Gastrocnemius medialis (tissue), 4 donors: ENCODE measurements at regions not wholly inside any gene's neighbourhood (a gene's known extent, or its start where the extent isn't known, plus 50 kb on each side); places are given as distances from the start of the nearest gene placed in this dataset.
"Not testable (repeated sequence)": the region's sequence is repeated elsewhere in the genome, so short reads cannot be mapped to it uniquely, and the experiment has no call there.

Experiments used
- ATAC-seq, 2 donors: fragments of 150-250 bp; one replicate each; pipeline ENCODE4 v1.9.1; 2016
- DNase-seq, 2 donors: peaks; one replicate each; pipeline ENCODE4 v3.0.0-alpha.2; 2019
- H3K27ac ChIP-seq, 4 donors: fragments of 200-600 bp; sonication (generic); 1 replicate in 1 of 4; 2 replicates in 3 of 4; pipeline ENCODE4 v1.5.1; 2016 to 2018; ENCODE audit warnings: mild to moderate bottlenecking in 2 of 4, moderate library complexity in 1 of 4
- H3K27me3 ChIP-seq, 3 donors: fragments of 200-600 bp; sonication (generic) in 2 of 3; 1 replicate in 1 of 3; 2 replicates in 2 of 3; pipeline versions ENCODE4 v1.5.1 to v1.6.0; 2016 to 2019; ENCODE audit warnings: mild to moderate bottlenecking in 1 of 3, moderate library complexity in 1 of 3
- H3K36me3 ChIP-seq, 2 donors: fragments of 200-600 bp; sonication (generic) in 1 of 2; one replicate each; pipeline ENCODE4 v1.5.1; 2017 to 2018
- H3K4me1 ChIP-seq, 2 donors: fragments of 200-600 bp; sonication (generic) in 1 of 2; one replicate each; pipeline ENCODE4 v1.5.1; 2016 to 2017; ENCODE audit warnings: mild to moderate bottlenecking in 2 of 2
- H3K4me3 ChIP-seq, 4 donors: fragments of 200-600 bp; sonication (generic) in 3 of 4; 1 replicate in 1 of 4; 2 replicates in 3 of 4; pipeline ENCODE4 v1.5.1; 2016 to 2019; ENCODE audit warnings: mild to moderate bottlenecking in 2 of 4
- H3K9me3 ChIP-seq, 3 donors: fragments of 200-600 bp; sonication (generic) in 2 of 3; 1 replicate in 1 of 3; 2 replicates in 2 of 3; pipeline ENCODE4 v1.5.1; 2016 to 2019
- CTCF ChIP-seq, 5 experiments: fragments of 450-650 bp in 3 of 5; fragments of 200-600 bp in 2 of 5; sonication (generic) in 2 of 5; IDR thresholded peaks in 4 of 5; conservative IDR thresholded peaks in 1 of 5; 1 replicate in 4 of 5; 2 replicates in 1 of 5; pipeline ENCODE4 v1.5.1; 2016 to 2019; ENCODE audit warnings: antibody characterized with exemption in 5 of 5, mild to moderate bottlenecking in 3 of 5, moderate library complexity in 3 of 5
- POLR2A ChIP-seq, 2 donors: fragments of 450-650 bp; IDR thresholded peaks; one replicate each; pipeline ENCODE4 v1.6.1; 2017; ENCODE audit warnings: antibody characterized with exemption in 2 of 2, mild to moderate bottlenecking in 2 of 2, moderate library complexity in 2 of 2
- in situ Hi-C, 4 donors: fragments of 200-750 bp; cut with MboI; loops; one replicate each; pipeline versions ENCODE4 v1.15.0 to v1.8.0; 2017; ENCODE audit warnings: low sequenced_read_pairs in 4 of 4
- intact Hi-C: fragments of 100-400 bp; cut with DNase I; formaldehyde crosslinking; loops from one replicate; pipeline ENCODE4 v1.15.1; 2023; ENCODE audit warnings: low total_unique reads

- Histone ChIP-seq H3K4me3 (no peak overlapping the region), H3K36me3 (no peaks in the 10 kb centered on the region), H3K27me3 (no peaks in the 10 kb centered on the region), H3K27ac (no peak overlapping the region), H3K9me3 (no peaks in the 10 kb centered on the region), H3K4me1 (no peaks in the 10 kb centered on the region)
- TF ChIP-seq POLR2A (IDR thresholded peaks at IDR 0.05) (no peak), CTCF (IDR thresholded peaks at IDR 0.05 in 4 of 5, conservative IDR thresholded peaks at IDR 0.05 in 1 of 5) (no peak)
- no peak for ATAC-seq
- in situ Hi-C loops, result loop anchor here in 1 of 4 donors (25.0 kb wide), 1 partner anchor 379 kb away; no protein-coding TSS in a partner anchor
- intact Hi-C loops, result no loop called here
- no peak for DNase-seq
Measured at GRCh38 chr1:233815865-233816264, 88.6 kb upstream of the SLC35F3 start.

- Histone ChIP-seq H3K9me3 (no peaks in the 10 kb centered on the region), H3K4me3 (no peak overlapping the region), H3K4me1 (no peaks in the 10 kb centered on the region), H3K27me3 (no peaks in the 10 kb centered on the region), H3K36me3 (no peaks in the 10 kb centered on the region), H3K27ac (no peak overlapping the region)
- intact Hi-C loops, result no loop called here
- in situ Hi-C loops, result loop anchor here in 1 of 4 donors (25.0 kb wide), 1 partner anchor 379 kb away; no protein-coding TSS in a partner anchor
- DNase-seq (no peak), ATAC-seq (no peak)
- no peak for TF ChIP-seq CTCF (IDR thresholded peaks at IDR 0.05 in 4 of 5, conservative IDR thresholded peaks at IDR 0.05 in 1 of 5)
- TF ChIP-seq POLR2A (IDR thresholded peaks at IDR 0.05), result no peak
Measured at GRCh38 chr1:233816348-233816747, 88.1 kb upstream of the SLC35F3 start.

GRCh38 chr1:233819042-233819441 is 85.4 kb upstream of the SLC35F3 start:
- H3K27ac ChIP-seq, result no peak overlapping the region
- in situ Hi-C loops (loop anchor here in 1 of 4 donors (25.0 kb wide), 1 partner anchor 382 kb away; no protein-coding TSS in a partner anchor), intact Hi-C loops (no loop called here)
- no peaks in the 10 kb centered on the region for H3K9me3 ChIP-seq
- no peaks in the 10 kb centered on the region for H3K27me3 ChIP-seq
- no peaks in the 10 kb centered on the region for H3K4me1 ChIP-seq
- ATAC-seq (no peak), DNase-seq (no peak)
- H3K4me3 ChIP-seq, result no peak overlapping the region
- no peaks in the 10 kb centered on the region for H3K36me3 ChIP-seq
- no peak for TF ChIP-seq POLR2A (IDR thresholded peaks at IDR 0.05)
- no peak for TF ChIP-seq CTCF (IDR thresholded peaks at IDR 0.05 in 4 of 5, conservative IDR thresholded peaks at IDR 0.05 in 1 of 5)

- H3K36me3 ChIP-seq, H3K4me1 ChIP-seq, ATAC-seq, DNase-seq, H3K27me3 ChIP-seq, H3K4me3 ChIP-seq, H3K9me3 ChIP-seq, H3K27ac ChIP-seq, intact Hi-C loops: not testable (repeated sequence)
- in situ Hi-C loops, result loop anchor here in 1 of 4 donors (25.0 kb wide), 1 partner anchor 387 kb away; no protein-coding TSS in a partner anchor
Measured at GRCh38 chr1:233824179-233824578, 80.3 kb upstream of the SLC35F3 start.

GRCh38 chr1:233827937-233828336 is 76.5 kb upstream of the SLC35F3 start:
- H3K9me3 ChIP-seq, result not testable (repeated sequence)

GRCh38 chr1:233828480-233828879 is 76.0 kb upstream of the SLC35F3 start:
- intact Hi-C loops, result no loop called here
- no peak overlapping the region for H3K4me3 ChIP-seq
- DNase-seq (no peak), ATAC-seq (no peak)
- H3K27me3 ChIP-seq, result no peaks in the 10 kb centered on the region
- no peaks in the 10 kb centered on the region for H3K36me3 ChIP-seq
- H3K9me3 ChIP-seq, result peaks cover 0 to 3% (median 0%) of the 10 kb centered on the region in 3 donors
- no peaks in the 10 kb centered on the region for H3K4me1 ChIP-seq
- in situ Hi-C loops, result no loop called here
- no peak overlapping the region for H3K27ac ChIP-seq
- TF ChIP-seq CTCF (IDR thresholded peaks at IDR 0.05 in 4 of 5, conservative IDR thresholded peaks at IDR 0.05 in 1 of 5) (no peak), POLR2A (IDR thresholded peaks at IDR 0.05) (no peak)

More at GRCh38 chr1:233827937-233828336, 76.5 kb upstream of the SLC35F3 start:
- H3K4me3 ChIP-seq, H3K27ac ChIP-seq, H3K36me3 ChIP-seq, H3K4me1 ChIP-seq, ATAC-seq, DNase-seq, H3K27me3 ChIP-seq, in situ Hi-C loops, intact Hi-C loops: not testable (repeated sequence)
